Epithelial cell of proximal tubule (primary cell): ENCODE measurements at regions not wholly inside any gene's neighbourhood (a gene's known extent, or its start where the extent isn't known, plus 50 kb on each side); places are given as distances from the start of the nearest gene placed in this dataset.

Experiments used
- DNase-seq: peaks from one replicate; pipeline ENCODE4 v3.0.0-alpha.2; 2011; ENCODE audit warnings: low read depth
- H3K4me3 ChIP-seq: 2 replicates; pipeline ENCODE4 v1.5.1; 2011; ENCODE audit warnings: low read depth, mild to moderate bottlenecking, low read length
- CTCF ChIP-seq: conservative IDR thresholded peaks from 2 replicates; pipeline ENCODE4 v1.5.1; 2012; ENCODE audit warnings: low read depth, mild to moderate bottlenecking, low read length

GRCh38 chrX:15960237-15960636 is 105.6 kb upstream of the AP1S2 start:
- H3K4me3 ChIP-seq, result no peak overlapping the region
- DNase-seq, result no peak
- TF ChIP-seq CTCF, result no peak

GRCh38 chrX:15956681-15957080 is 102.1 kb upstream of the AP1S2 start:
- no peak overlapping the region for H3K4me3 ChIP-seq
- no peak for DNase-seq
- no peak for TF ChIP-seq CTCF

GRCh38 chrX:15953801-15954200 is 99.2 kb upstream of the AP1S2 start:
- no peak for TF ChIP-seq CTCF
- no peak overlapping the region for H3K4me3 ChIP-seq
- no peak for DNase-seq

- no peak overlapping the region for H3K4me3 ChIP-seq
- DNase-seq, result no peak
- no peak for TF ChIP-seq CTCF
These were observed 97.6 kb upstream of the AP1S2 start for GRCh38 chrX:15952212-15952611.

GRCh38 chrX:15948318-15948660 is 93.7 kb upstream of the AP1S2 start:
- H3K4me3 ChIP-seq, result no peak overlapping the region
- no peak for TF ChIP-seq CTCF
- DNase-seq, result no peak

- TF ChIP-seq CTCF, result no peak
- DNase-seq, result no peak
- no peak overlapping the region for H3K4me3 ChIP-seq
These were observed 93.2 kb upstream of the AP1S2 start for GRCh38 chrX:15947648-15948317.

- DNase-seq, result no peak
- no peak for TF ChIP-seq CTCF
- H3K4me3 ChIP-seq, result no peak overlapping the region
These were observed 92.4 kb upstream of the AP1S2 start for GRCh38 chrX:15946783-15947580.
